Sigmoid colon (tissue), 6 donors: ENCODE measurements at regions not wholly inside any gene's neighbourhood (a gene's known extent, or its start where the extent isn't known, plus 50 kb on each side); places are given as distances from the start of the nearest gene placed in this dataset.

Experiments used
- DNase-seq: peaks from one replicate; pipeline ENCODE4 v3.0.0-alpha.2; 2019
- H3K27ac ChIP-seq, 4 donors: fragments of 200-600 bp; sonication (generic); one replicate each; pipeline ENCODE4 v1.5.1; 2016 to 2019; ENCODE audit warnings: mild to moderate bottlenecking in 1 of 4
- H3K27me3 ChIP-seq, 3 donors: fragments of 200-600 bp; sonication (generic); one replicate each; pipeline ENCODE4 v1.5.1; 2019; ENCODE audit warnings: mild to moderate bottlenecking in 1 of 3
- H3K36me3 ChIP-seq, 4 donors: fragments of 200-600 bp; sonication (generic); one replicate each; pipeline ENCODE4 v1.5.1; 2016 to 2019
- H3K4me1 ChIP-seq, 4 donors: fragments of 200-600 bp; sonication (generic); one replicate each; pipeline ENCODE4 v1.5.1; 2017 to 2019
- H3K4me3 ChIP-seq, 4 donors: fragments of 200-600 bp; sonication (generic); one replicate each; pipeline ENCODE4 v1.5.1; 2017 to 2019; ENCODE audit warnings: mild to moderate bottlenecking in 2 of 4, moderate library complexity in 1 of 4
- H3K9me3 ChIP-seq, 4 donors: fragments of 200-600 bp in 3 of 4; sonication (generic) in 3 of 4; one replicate each; pipeline versions ENCODE4 v1.5.1 to v1.6.1; 2013 to 2019
- CTCF ChIP-seq, 4 experiments: fragments of 450-650 bp in 3 of 4; fragments of 200-600 bp in 1 of 4; IDR thresholded peaks; one replicate each; pipeline ENCODE4 v1.5.1; 2016 to 2019; ENCODE audit warnings: antibody characterized with exemption in 4 of 4, mild to moderate bottlenecking in 3 of 4, moderate library complexity in 2 of 4
- EP300 ChIP-seq, 4 donors: sonication (generic); formaldehyde crosslinking; IDR thresholded peaks; one replicate each; pipeline ENCODE4 v1.6.1; 2017; ENCODE audit warnings: antibody characterized with exemption in 4 of 4
- POLR2A ChIP-seq, 2 donors: fragments of 450-650 bp; IDR thresholded peaks; one replicate each; pipeline ENCODE4 v1.6.1; 2016; ENCODE audit warnings: antibody characterized with exemption in 2 of 2, mild to moderate bottlenecking in 2 of 2, moderate library complexity in 2 of 2
- POLR2AphosphoS5 ChIP-seq, 4 donors: sonication (generic); formaldehyde crosslinking; IDR thresholded peaks; one replicate each; pipeline ENCODE4 v1.6.1; 2017; ENCODE audit warnings: antibody characterized with exemption in 4 of 4
- WGBS, 2 donors: extraction: QIAGEN DNeasy Blood & Tissue Kit; methylation state at CpG; one replicate each; pipeline ENCODE4 v1.1.7; 2013; 5-methylcytosine and 5-hydroxymethylcytosine counted together
- intact Hi-C: fragments of 100-400 bp; cut with DNase I; formaldehyde crosslinking; loops from one replicate; pipeline ENCODE4 v1.15.1; 2023
- donor health status: healthy with polysubstance abuse.
- donor health status: healthy.

DNA sequence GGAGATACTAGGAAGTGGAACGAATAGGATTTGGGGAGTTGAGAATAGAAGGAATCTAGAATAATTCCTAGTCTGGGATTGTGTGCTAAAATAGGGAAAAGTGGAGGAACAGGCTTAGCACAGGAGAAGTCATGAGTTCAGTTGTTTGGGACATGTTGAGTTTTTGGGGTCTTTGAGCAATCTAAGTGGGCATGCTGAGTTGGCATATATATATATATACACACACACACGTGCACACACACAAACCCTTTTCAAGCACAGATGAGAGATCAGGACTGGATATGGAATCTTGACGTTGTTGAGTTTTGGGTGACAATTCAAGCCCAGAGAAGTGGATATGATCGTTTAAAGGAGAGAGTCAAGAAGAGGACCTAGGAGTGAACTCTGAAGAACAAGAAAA lies 168.2 kb upstream of the CHST9 start:
- Histone ChIP-seq H3K36me3 (no peaks in the 10 kb centered on the region), H3K9me3 (no peaks in the 10 kb centered on the region), H3K4me3 (no peak overlapping the region), H3K4me1 (no peaks in the 10 kb centered on the region), H3K27ac (no peak overlapping the region), H3K27me3 (no peaks in the 10 kb centered on the region)
- no peak for TF ChIP-seq POLR2AphosphoS5 (IDR thresholded peaks at IDR 0.05)
- no peak for TF ChIP-seq CTCF (IDR thresholded peaks at IDR 0.05)
- TF ChIP-seq EP300 (IDR thresholded peaks at IDR 0.05) = no peak
- no peak for TF ChIP-seq POLR2A (IDR thresholded peaks at IDR 0.05)
- no peak for DNase-seq
- 80 to 83% methylated on average over 4 of the region's 4 CpGs for WGBS, 2 donors
- intact Hi-C loops = no loop called here

DNA sequence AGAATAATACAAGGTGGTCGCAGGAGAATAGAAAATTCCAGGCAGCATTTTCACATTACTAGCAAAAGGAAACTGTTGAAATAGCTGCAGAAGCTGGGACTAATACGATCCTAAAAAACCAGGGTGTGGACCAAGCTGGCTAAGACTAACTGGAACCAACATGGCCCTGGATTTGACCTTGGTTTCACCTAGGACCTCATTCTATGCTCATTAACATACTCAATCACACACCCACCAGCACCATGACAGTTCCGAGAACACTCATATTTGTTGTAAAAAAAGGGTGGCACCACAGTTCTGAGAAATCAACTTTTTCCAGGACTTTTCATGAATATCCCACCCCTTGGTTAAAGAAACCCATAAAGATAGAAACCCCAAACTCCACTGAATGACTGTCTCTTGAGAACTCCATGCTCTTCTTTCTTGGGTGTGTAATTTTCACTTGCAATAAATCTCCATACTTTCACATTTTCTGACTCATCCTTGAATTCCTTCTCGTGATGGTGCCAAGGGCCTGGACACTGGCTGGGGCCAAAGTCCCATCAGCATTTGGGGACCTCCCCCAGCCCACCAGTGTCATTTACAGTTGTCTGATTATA lies 164.3 kb upstream of the CHST9 start:
- Histone ChIP-seq H3K4me3 (no peak overlapping the region), H3K36me3 (no peaks in the 10 kb centered on the region), H3K4me1 (no peaks in the 10 kb centered on the region), H3K27me3 (no peaks in the 10 kb centered on the region), H3K9me3 (no peaks in the 10 kb centered on the region), H3K27ac (no peak overlapping the region)
- no peak for DNase-seq
- WGBS, 2 donors = 66 to 77% methylated on average over 4 of the region's 4 CpGs
- intact Hi-C loops = no loop called here
- TF ChIP-seq POLR2A (IDR thresholded peaks at IDR 0.05) = no peak
- no peak for TF ChIP-seq CTCF (IDR thresholded peaks at IDR 0.05)
- TF ChIP-seq EP300 (IDR thresholded peaks at IDR 0.05) = no peak
- TF ChIP-seq POLR2AphosphoS5 (IDR thresholded peaks at IDR 0.05) = no peak

DNA sequence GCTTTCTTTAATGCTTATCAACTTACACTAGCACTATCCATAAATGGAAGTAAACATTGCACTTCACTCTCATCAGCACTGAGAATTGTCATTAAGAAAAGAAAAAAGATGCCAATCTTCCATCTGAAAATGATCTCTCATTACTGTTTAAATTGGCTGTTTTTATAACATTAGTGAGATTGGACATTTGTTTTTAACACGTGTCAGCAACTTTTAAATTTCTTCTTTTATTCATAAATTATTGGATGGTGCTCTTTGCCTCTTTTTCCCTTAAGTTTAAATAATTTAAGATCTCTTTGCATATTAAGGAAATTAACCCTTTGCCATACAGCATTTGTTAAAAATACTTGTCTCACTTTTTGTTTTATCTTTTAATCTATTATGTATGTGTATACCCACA lies 146.5 kb upstream of the CHST9 start:
- Histone ChIP-seq H3K27ac (no peak overlapping the region), H3K9me3 (no peaks in the 10 kb centered on the region), H3K36me3 (no peaks in the 10 kb centered on the region), H3K4me1 (no peaks in the 10 kb centered on the region), H3K27me3 (no peaks in the 10 kb centered on the region), H3K4me3 (no peak overlapping the region)
- DNase-seq = no peak
- WGBS, 2 donors = 69 to 81% methylated on average over 1 of the region's 1 CpG
- TF ChIP-seq EP300 (IDR thresholded peaks at IDR 0.05) = no peak
- TF ChIP-seq POLR2AphosphoS5 (IDR thresholded peaks at IDR 0.05) = no peak
- no peak for TF ChIP-seq POLR2A (IDR thresholded peaks at IDR 0.05)
- TF ChIP-seq CTCF (IDR thresholded peaks at IDR 0.05) = no peak
- intact Hi-C loops = no loop called here

DNA sequence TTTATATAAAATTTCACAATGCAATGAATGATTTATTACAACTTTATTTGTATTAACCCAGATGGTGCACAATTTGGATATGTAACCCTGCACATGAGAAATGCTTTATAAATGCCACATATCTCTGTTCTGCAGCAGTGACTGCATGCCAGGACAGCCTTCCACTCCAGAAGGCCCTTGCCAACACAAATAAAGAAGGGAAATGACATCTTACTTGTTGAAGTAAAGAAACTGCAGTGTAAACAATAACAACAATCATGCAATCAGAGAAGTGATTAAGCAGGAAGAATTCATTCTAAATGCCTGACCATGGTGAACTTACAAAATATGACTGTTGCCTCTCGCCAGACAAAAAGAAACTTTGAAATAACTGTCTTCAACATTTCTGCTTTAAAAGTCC lies 129.9 kb upstream of the CHST9 start:
- no peaks in the 10 kb centered on the region for H3K9me3 ChIP-seq
- TF ChIP-seq EP300 (IDR thresholded peaks at IDR 0.05) (no peak), POLR2A (IDR thresholded peaks at IDR 0.05) (no peak), POLR2AphosphoS5 (IDR thresholded peaks at IDR 0.05) (no peak), CTCF (IDR thresholded peaks at IDR 0.05) (no peak)
- H3K36me3 ChIP-seq = no peaks in the 10 kb centered on the region
- no peaks in the 10 kb centered on the region for H3K27me3 ChIP-seq
- no peak for DNase-seq
- no peak overlapping the region for H3K27ac ChIP-seq
- H3K4me1 ChIP-seq = no peaks in the 10 kb centered on the region
- WGBS, 2 donors = 57 to 76% methylated on average over 1 of the region's 1 CpG
- H3K4me3 ChIP-seq = no peak overlapping the region
- intact Hi-C loops = no loop called here

GRCh38 chr18:27313678-27314077 lies 128.6 kb upstream of the CHST9 start:
- H3K36me3 ChIP-seq = no peaks in the 10 kb centered on the region
- H3K27ac ChIP-seq = no peak overlapping the region
- no peak for DNase-seq
- no peak overlapping the region for H3K4me3 ChIP-seq
- 23 to 39% methylated on average over 1 of the region's 1 CpG for WGBS, 2 donors
- intact Hi-C loops = no loop called here
- H3K4me1 ChIP-seq = no peaks in the 10 kb centered on the region
- H3K27me3 ChIP-seq = no peaks in the 10 kb centered on the region
- TF ChIP-seq POLR2AphosphoS5 (IDR thresholded peaks at IDR 0.05) = no peak
- no peak for TF ChIP-seq EP300 (IDR thresholded peaks at IDR 0.05)
- TF ChIP-seq POLR2A (IDR thresholded peaks at IDR 0.05) = no peak
- no peak for TF ChIP-seq CTCF (IDR thresholded peaks at IDR 0.05)
- H3K9me3 ChIP-seq = no peaks in the 10 kb centered on the region
